ENCODE measurements at regions not wholly inside any gene's neighbourhood (a gene's known extent, or its start where the extent isn't known, plus 50 kb on each side); places are given as distances from the start of the nearest gene placed in this dataset.
"Not testable (repeated sequence)": the region's sequence is repeated elsewhere in the genome, so short reads cannot be mapped to it uniquely, and the experiment has no call there.

DNA sequence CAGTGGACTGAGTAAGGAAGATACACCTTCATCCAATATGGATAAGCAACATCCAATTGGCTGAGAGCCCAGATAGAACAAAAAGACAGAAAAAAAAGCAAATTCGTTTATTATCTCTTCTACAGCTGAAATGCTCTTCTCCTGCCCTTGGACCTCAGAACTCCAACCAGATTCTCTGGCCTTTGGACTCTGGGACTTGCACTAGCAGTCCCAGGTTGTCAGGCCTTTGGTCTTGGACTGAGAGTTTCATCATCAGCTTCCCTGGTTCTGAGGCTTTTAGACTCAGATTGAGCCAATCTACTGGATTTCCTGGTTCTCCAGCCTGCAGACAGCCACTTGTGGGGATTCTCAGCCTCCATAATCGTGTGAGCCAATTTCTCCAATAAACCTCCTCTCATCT is 926.8 kb downstream of the PLA2G4A start:
- TF ChIP-seq, protein P1, sequence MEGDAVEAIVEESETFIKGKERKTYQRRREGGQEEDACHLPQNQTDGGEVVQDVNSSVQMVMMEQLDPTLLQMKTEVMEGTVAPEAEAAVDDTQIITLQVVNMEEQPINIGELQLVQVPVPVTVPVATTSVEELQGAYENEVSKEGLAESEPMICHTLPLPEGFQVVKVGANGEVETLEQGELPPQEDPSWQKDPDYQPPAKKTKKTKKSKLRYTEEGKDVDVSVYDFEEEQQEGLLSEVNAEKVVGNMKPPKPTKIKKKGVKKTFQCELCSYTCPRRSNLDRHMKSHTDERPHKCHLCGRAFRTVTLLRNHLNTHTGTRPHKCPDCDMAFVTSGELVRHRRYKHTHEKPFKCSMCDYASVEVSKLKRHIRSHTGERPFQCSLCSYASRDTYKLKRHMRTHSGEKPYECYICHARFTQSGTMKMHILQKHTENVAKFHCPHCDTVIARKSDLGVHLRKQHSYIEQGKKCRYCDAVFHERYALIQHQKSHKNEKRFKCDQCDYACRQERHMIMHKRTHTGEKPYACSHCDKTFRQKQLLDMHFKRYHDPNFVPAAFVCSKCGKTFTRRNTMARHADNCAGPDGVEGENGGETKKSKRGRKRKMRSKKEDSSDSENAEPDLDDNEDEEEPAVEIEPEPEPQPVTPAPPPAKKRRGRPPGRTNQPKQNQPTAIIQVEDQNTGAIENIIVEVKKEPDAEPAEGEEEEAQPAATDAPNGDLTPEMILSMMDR (IDR thresholded peaks at IDR 0.05; ENCODE audit: borderline replicate concordance, extremely low read depth, insufficient read depth): no peak
- H3K4me1 ChIP-seq (ENCODE audit: control insufficient read depth in 2 of 3, insufficient read depth in 2 of 3, low read depth in 1 of 3, low read length in 3 of 3): no peaks in the 10 kb centered on the region
- DNase-seq (no peak), FAIRE-seq (no peak)
- no peak overlapping the region for H3K27ac ChIP-seq (ENCODE audit: low read depth in 2 of 2, low read length in 2 of 2)
- no peaks in the 10 kb centered on the region for H3K27me3 ChIP-seq (ENCODE audit: control insufficient read depth, insufficient read depth, low read length)
- no peak overlapping the region for H3K9ac ChIP-seq (ENCODE audit: low read length in 3 of 3)
- H3K9me3 ChIP-seq (ENCODE audit: control insufficient read depth in 2 of 3, insufficient read depth in 1 of 3, low read length in 3 of 3): peaks cover 0 to 2% (median 0%) of the 10 kb centered on the region in 3 donors
- intact Hi-C loops (cut with DNase I): no loop called here
- no peaks in the 10 kb centered on the region for H3K36me3 ChIP-seq (ENCODE audit: control insufficient read depth in 2 of 3, insufficient read depth in 3 of 3, low read length in 3 of 3)
- H3K4me3 ChIP-seq (ENCODE audit: low read length in 3 of 3): no peak overlapping the region

DNA sequence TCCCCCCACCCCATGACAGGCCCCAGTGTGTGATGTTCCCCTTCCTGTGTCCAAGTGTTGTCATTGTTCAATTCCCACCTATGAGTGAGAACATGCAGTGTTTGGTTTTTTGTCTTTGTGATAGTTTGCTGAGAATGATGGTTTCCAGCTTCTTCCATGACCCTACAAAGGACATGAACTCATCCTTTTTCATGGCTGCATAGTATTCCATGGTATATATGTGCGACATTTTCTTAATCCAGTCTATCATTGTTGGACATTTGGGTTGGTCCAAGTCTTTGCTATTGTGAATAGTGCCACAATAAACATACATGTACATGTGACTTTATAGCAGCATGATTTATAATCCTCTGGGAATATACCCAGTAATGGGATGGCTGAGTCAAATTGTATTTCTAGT is 927.9 kb downstream of the PLA2G4A start:
- H3K4me3 ChIP-seq (ENCODE audit: low read length in 3 of 3); H3K9me3 ChIP-seq (ENCODE audit: control insufficient read depth in 2 of 3, insufficient read depth in 1 of 3, low read length in 3 of 3); FAIRE-seq; H3K27me3 ChIP-seq (ENCODE audit: control insufficient read depth, insufficient read depth, low read length); H3K9ac ChIP-seq (ENCODE audit: low read length in 3 of 3); H3K27ac ChIP-seq (ENCODE audit: low read depth in 2 of 2, low read length in 2 of 2); intact Hi-C loops (cut with DNase I); H3K36me3 ChIP-seq (ENCODE audit: control insufficient read depth in 2 of 3, insufficient read depth in 3 of 3, low read length in 3 of 3); DNase-seq; H3K4me1 ChIP-seq (ENCODE audit: control insufficient read depth in 2 of 3, insufficient read depth in 2 of 3, low read depth in 1 of 3, low read length in 3 of 3): not testable (repeated sequence)

GRCh38 chr1:187759825-187760333 is 931.1 kb downstream of the PLA2G4A start:
- Histone ChIP-seq H3K36me3 (ENCODE audit: control insufficient read depth in 2 of 3, insufficient read depth in 3 of 3, low read length in 3 of 3) (no peaks in the 10 kb centered on the region), H3K4me3 (ENCODE audit: low read length in 3 of 3) (no peak overlapping the region), H3K27ac (ENCODE audit: low read depth in 2 of 2, low read length in 2 of 2) (no peak overlapping the region), H3K27me3 (ENCODE audit: control insufficient read depth, insufficient read depth, low read length) (no peaks in the 10 kb centered on the region), H3K4me1 (ENCODE audit: control insufficient read depth in 2 of 3, insufficient read depth in 2 of 3, low read depth in 1 of 3, low read length in 3 of 3) (no peaks in the 10 kb centered on the region), H3K9me3 (ENCODE audit: control insufficient read depth in 2 of 3, insufficient read depth in 1 of 3, low read length in 3 of 3) (peaks cover 0 to 2% (median 0%) of the 10 kb centered on the region in 3 donors), H3K9ac (ENCODE audit: low read length in 3 of 3) (no peak overlapping the region)
- DNase-seq: no peak
- no peak for FAIRE-seq
- TF ChIP-seq, protein P1 (IDR thresholded peaks at IDR 0.05; ENCODE audit: borderline replicate concordance, extremely low read depth, insufficient read depth): no peak
- intact Hi-C loops (cut with DNase I): no loop called here

- intact Hi-C loops (cut with DNase I): no loop called here
- H3K4me1 ChIP-seq (ENCODE audit: control insufficient read depth in 2 of 3, insufficient read depth in 2 of 3, low read depth in 1 of 3, low read length in 3 of 3): no peaks in the 10 kb centered on the region
- no peak overlapping the region for H3K4me3 ChIP-seq (ENCODE audit: low read length in 3 of 3)
- no peak overlapping the region for H3K27ac ChIP-seq (ENCODE audit: low read depth in 2 of 2, low read length in 2 of 2)
- H3K36me3 ChIP-seq (ENCODE audit: control insufficient read depth in 2 of 3, insufficient read depth in 3 of 3, low read length in 3 of 3): no peaks in the 10 kb centered on the region
- DNase-seq: peak in 3 of 5 donors; percentile 15 to 51 (median 43)
- H3K9me3 ChIP-seq (ENCODE audit: control insufficient read depth in 2 of 3, insufficient read depth in 1 of 3, low read length in 3 of 3): no peaks in the 10 kb centered on the region
- H3K9ac ChIP-seq (ENCODE audit: low read length in 3 of 3): no peak overlapping the region
- no peaks in the 10 kb centered on the region for H3K27me3 ChIP-seq (ENCODE audit: control insufficient read depth, insufficient read depth, low read length)
- TF ChIP-seq, protein P1 (IDR thresholded peaks at IDR 0.05; ENCODE audit: borderline replicate concordance, extremely low read depth, insufficient read depth): no peak
- no peak for FAIRE-seq
These were observed 933.4 kb downstream of the PLA2G4A start for GRCh38 chr1:187762118-187762517.
